Neural cell (in vitro differentiated cells): ENCODE measurements at regions not wholly inside any gene's neighbourhood (a gene's known extent, or its start where the extent isn't known, plus 50 kb on each side); places are given as distances from the start of the nearest gene placed in this dataset.
"Not testable (repeated sequence)": the region's sequence is repeated elsewhere in the genome, so short reads cannot be mapped to it uniquely, and the experiment has no call there.

Source experiments
- H2AFZ ChIP-seq: fragments of 200-600, 300-800 bp; sonication (generic), shearing (Covaris generic); 2 replicates; pipeline ENCODE4 v1.6.0; 2014; ENCODE audit warnings: low read depth, mild to moderate bottlenecking, antibody characterized with exemption, low read length, moderate library complexity
- H3F3A ChIP-seq: fragments of 200-600 bp; shearing (Covaris generic); 2 replicates; pipeline ENCODE4 v1.6.1; 2016; ENCODE audit warnings: mild to moderate bottlenecking, moderate library complexity, mixed read lengths, antibody characterized with exemption, low read length; ENCODE audit not compliant: insufficient read depth, poor library complexity, severe bottlenecking
- H3K27ac ChIP-seq: fragments of 200-600, 300-800 bp; sonication (generic), shearing (Covaris generic); 2 replicates; pipeline ENCODE4 v1.5.1; 2014; ENCODE audit warnings: mild to moderate bottlenecking, low read length, moderate library complexity
- H3K27me3 ChIP-seq: fragments of 300-800, 200-600 bp; sonication (generic), shearing (Covaris generic); 2 replicates; pipeline ENCODE4 v1.6.0; 2014; ENCODE audit warnings: mild to moderate bottlenecking, low read depth, low read length, moderate library complexity; ENCODE audit not compliant: insufficient read depth
- H3K36me3 ChIP-seq: fragments of 300-800, 200-600 bp; sonication (generic), shearing (Covaris generic); 2 replicates; pipeline ENCODE4 v1.5.1; 2014; ENCODE audit warnings: mild to moderate bottlenecking, antibody characterized with exemption, low read length, moderate library complexity; ENCODE audit not compliant: insufficient read depth
- H3K4me2 ChIP-seq: fragments of 300-800, 200-600 bp; sonication (generic), shearing (Covaris generic); 2 replicates; pipeline ENCODE4 v1.6.0; 2014; ENCODE audit warnings: mild to moderate bottlenecking, low read length
- H3K4me3 ChIP-seq: fragments of 300-800, 200-600 bp; sonication (generic), shearing (Covaris generic); 2 replicates; pipeline ENCODE4 v1.5.1; 2014; ENCODE audit warnings: mild to moderate bottlenecking, low read length, moderate library complexity
- H3K79me2 ChIP-seq: fragments of 200-600 bp; shearing (Covaris generic); replicated peaks from 2 replicates; pipeline ENCODE4 v1.6.0; 2014; ENCODE audit warnings: mild to moderate bottlenecking, low read length, moderate library complexity; ENCODE audit not compliant: insufficient read depth
- H3K9ac ChIP-seq: fragments of 300-800, 200-600 bp; sonication (generic), shearing (Covaris generic); 2 replicates; pipeline ENCODE4 v1.6.1; 2016; ENCODE audit warnings: mild to moderate bottlenecking, low read length, mixed read lengths
- H3K9me2 ChIP-seq: fragments of 200-600 bp; shearing (Covaris generic); 2 replicates; pipeline ENCODE4 v1.6.1; 2016; ENCODE audit warnings: mild to moderate bottlenecking, low read length, mixed read lengths; ENCODE audit not compliant: insufficient read depth
- H3K9me3 ChIP-seq: fragments of 200-600, 300-800 bp; sonication (generic), shearing (Covaris generic); 2 replicates; pipeline ENCODE4 v1.6.1; 2016; ENCODE audit warnings: mild to moderate bottlenecking, mixed run types, low read length, moderate library complexity, mixed read lengths
- H4K20me1 ChIP-seq: fragments of 200-600 bp; shearing (Covaris generic); 2 replicates; pipeline ENCODE4 v1.6.1; 2016; ENCODE audit warnings: mild to moderate bottlenecking, mixed run types; ENCODE audit not compliant: insufficient read depth
- CTCF ChIP-seq: fragments of 450-650 bp; IDR thresholded peaks from 2 replicates; pipeline ENCODE4 v1.5.1; 2014; ENCODE audit warnings: antibody characterized with exemption, mild to moderate bottlenecking, moderate library complexity; ENCODE audit not compliant: poor library complexity, severe bottlenecking
- EP300 ChIP-seq: fragments of 450-650 bp; conservative IDR thresholded peaks from 2 replicates; pipeline ENCODE4 v1.6.1; 2014; ENCODE audit warnings: antibody characterized with exemption, mild to moderate bottlenecking, moderate library complexity; ENCODE audit not compliant: poor library complexity, severe bottlenecking
- EZH2 ChIP-seq: fragments of 200-600, 300-800 bp; shearing (Covaris generic), sonication (generic); IDR thresholded peaks from 2 replicates; pipeline ENCODE4 v1.6.1; 2014; ENCODE audit warnings: antibody characterized with exemption, low read length, borderline replicate concordance, mild to moderate bottlenecking; ENCODE audit not compliant: insufficient read depth, poor library complexity, severe bottlenecking
- MXI1 ChIP-seq: fragments of 450-650 bp; conservative IDR thresholded peaks from 2 replicates; pipeline ENCODE4 v1.6.1; 2014; ENCODE audit warnings: antibody characterized with exemption, mild to moderate bottlenecking; ENCODE audit not compliant: poor library complexity, severe bottlenecking
- POLR2AphosphoS5 ChIP-seq: IDR thresholded peaks from 2 replicates; pipeline ENCODE4 v1.6.1; 2012
- RAD21 ChIP-seq: fragments of 450-650 bp; conservative IDR thresholded peaks from 2 replicates; pipeline ENCODE4 v1.6.1; 2014; ENCODE audit warnings: antibody characterized with exemption, mild to moderate bottlenecking, moderate library complexity
- REST ChIP-seq: IDR thresholded peaks from 2 replicates; pipeline ENCODE4 v1.6.1; 2012; ENCODE audit warnings: borderline replicate concordance
- SMC3 ChIP-seq: fragments of 450-650 bp; conservative IDR thresholded peaks from 2 replicates; pipeline ENCODE4 v1.6.1; 2014; ENCODE audit warnings: antibody characterized with exemption, mild to moderate bottlenecking, moderate library complexity; ENCODE audit not compliant: poor library complexity
- TAF1 ChIP-seq: IDR thresholded peaks from 2 replicates; pipeline ENCODE4 v1.6.1; 2012; ENCODE audit warnings: low read depth

- Histone ChIP-seq H2AFZ (no peak overlapping the region), H3K36me3 (no peaks in the 10 kb centered on the region), H4K20me1 (no peaks in the 10 kb centered on the region), H3K9me3 (no peaks in the 10 kb centered on the region), H3K4me3 (no peak overlapping the region), H3K9ac (no peak overlapping the region), H3K4me2 (no peak overlapping the region), H3K9me2 (no peaks in the 10 kb centered on the region), H3K27me3 (no peaks in the 10 kb centered on the region), H3F3A (no peaks in the 10 kb centered on the region), H3K79me2 (no peaks in the 10 kb centered on the region), H3K27ac (no peak overlapping the region)
- TF ChIP-seq TAF1 (no peak), EP300 (no peak), MXI1 (no peak), POLR2AphosphoS5 (no peak), REST (no peak), RAD21 (no peak), SMC3 (no peak), EZH2 (no peak)
Measured at GRCh38 chr1:185388346-185388745, 71.3 kb upstream of the IVNS1ABP start.

DNA sequence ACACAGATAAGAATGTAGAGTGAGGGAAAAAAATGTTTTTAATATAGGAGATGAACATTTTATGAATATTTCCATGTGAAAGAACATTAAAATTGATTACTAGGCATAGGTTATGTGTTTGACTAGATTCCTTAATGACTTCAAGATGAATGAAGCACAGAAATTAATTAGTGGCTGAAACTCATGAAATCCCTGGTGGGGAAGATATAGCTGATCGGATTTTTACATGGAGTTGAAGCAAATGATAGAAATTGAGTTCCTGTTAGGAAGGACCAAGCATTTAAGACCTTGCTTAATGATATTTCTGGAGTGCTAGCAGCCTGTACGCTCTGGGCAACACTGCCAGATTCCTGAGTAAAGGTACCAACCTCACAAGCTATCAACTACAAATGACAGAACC lies 68.9 kb upstream of the IVNS1ABP start:
- H3K79me2 ChIP-seq: no peaks in the 10 kb centered on the region
- no peak overlapping the region for H3K4me2 ChIP-seq
- no peaks in the 10 kb centered on the region for H3K9me3 ChIP-seq
- no peak overlapping the region for H3K27ac ChIP-seq
- TF ChIP-seq POLR2AphosphoS5 (no peak), TAF1 (no peak), REST (no peak), EP300 (no peak), MXI1 (no peak), CTCF (no peak), SMC3 (no peak), RAD21 (no peak), EZH2 (no peak)
- H3K9me2 ChIP-seq: no peaks in the 10 kb centered on the region
- no peak overlapping the region for H3K4me3 ChIP-seq
- H2AFZ ChIP-seq: no peak overlapping the region
- H3K36me3 ChIP-seq: no peaks in the 10 kb centered on the region
- H3K9ac ChIP-seq: no peak overlapping the region
- no peaks in the 10 kb centered on the region for H3K27me3 ChIP-seq
- no peaks in the 10 kb centered on the region for H4K20me1 ChIP-seq
- no peaks in the 10 kb centered on the region for H3F3A ChIP-seq

- not testable (repeated sequence) for H3K9me2 ChIP-seq, H3K9me3 ChIP-seq, H3K4me3 ChIP-seq, H3K27me3 ChIP-seq, H3K9ac ChIP-seq, H3K27ac ChIP-seq, H3F3A ChIP-seq, H2AFZ ChIP-seq, H3K4me2 ChIP-seq, H3K79me2 ChIP-seq, H4K20me1 ChIP-seq, H3K36me3 ChIP-seq
Measured at GRCh38 chr1:185383805-185384204, 66.8 kb upstream of the IVNS1ABP start.
